Ascending aorta (tissue), 2 donors: ENCODE measurements at regions not wholly inside any gene's neighbourhood (a gene's known extent, or its start where the extent isn't known, plus 50 kb on each side); places are given as distances from the start of the nearest gene placed in this dataset.

ENCODE experiments used
- DNase-seq, 2 donors: peaks; one replicate each; pipeline ENCODE4 v3.0.0-alpha.2; 2019; ENCODE audit warnings: low spot score in 2 of 2
- H3K27ac ChIP-seq, 2 donors: fragments of 200-600 bp; sonication (generic); one replicate each; pipeline ENCODE4 v1.5.1; 2016 to 2017; ENCODE audit warnings: mild to moderate bottlenecking in 1 of 2
- H3K27me3 ChIP-seq: fragments of 200-600 bp; sonication (generic); one replicate; pipeline ENCODE4 v1.5.1; 2017
- H3K36me3 ChIP-seq, 2 donors: fragments of 200-600 bp; sonication (generic); one replicate each; pipeline ENCODE4 v1.5.1; 2016
- H3K4me1 ChIP-seq, 2 donors: fragments of 200-600 bp; sonication (generic); one replicate each; pipeline ENCODE4 v1.5.1; 2016 to 2017; ENCODE audit warnings: mild to moderate bottlenecking in 1 of 2
- H3K4me3 ChIP-seq, 2 donors: fragments of 200-600 bp; sonication (generic); one replicate each; pipeline ENCODE4 v1.5.1; 2016 to 2017; ENCODE audit warnings: mild to moderate bottlenecking in 1 of 2
- H3K9me3 ChIP-seq, 2 donors: fragments of 200-600 bp; sonication (generic); one replicate each; pipeline ENCODE4 v1.5.1; 2016
- intact Hi-C: fragments of 100-400 bp; cut with DNase I; formaldehyde crosslinking; loops from one replicate; pipeline ENCODE4 v1.15.1; 2023
- TF ChIP-seq, protein P1 (sequence below), 3 experiments: fragments of 200-600 bp in 2 of 3; fragments of 450-650 bp in 1 of 3; sonication (generic) in 2 of 3; IDR thresholded peaks; one replicate each; pipeline ENCODE4 v1.5.1; 2016 to 2019; ENCODE audit warnings: antibody characterized with exemption in 3 of 3, mild to moderate bottlenecking in 1 of 3, moderate library complexity in 1 of 3

DNA sequence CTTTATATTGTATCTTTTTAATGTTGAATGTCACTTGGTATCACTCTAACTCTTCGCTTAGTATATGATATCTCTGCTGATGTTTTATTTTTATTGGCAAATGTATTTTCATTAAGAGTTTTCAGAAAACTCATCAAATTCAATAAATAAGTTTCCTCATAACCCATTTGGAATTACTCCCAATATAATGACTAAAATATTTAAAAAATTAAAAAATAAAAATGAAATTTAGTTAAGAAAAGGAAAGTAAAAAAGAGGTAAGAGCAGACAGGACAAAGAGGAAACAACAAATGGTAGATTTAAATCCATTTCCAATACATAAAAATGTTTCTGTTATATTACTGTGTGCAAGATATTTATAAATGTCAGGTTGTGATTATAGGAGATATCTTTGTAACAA, 548.9 kb upstream of the SPRY2 start:
- no peaks in the 10 kb centered on the region for H3K4me1 ChIP-seq
- TF ChIP-seq, protein P1, sequence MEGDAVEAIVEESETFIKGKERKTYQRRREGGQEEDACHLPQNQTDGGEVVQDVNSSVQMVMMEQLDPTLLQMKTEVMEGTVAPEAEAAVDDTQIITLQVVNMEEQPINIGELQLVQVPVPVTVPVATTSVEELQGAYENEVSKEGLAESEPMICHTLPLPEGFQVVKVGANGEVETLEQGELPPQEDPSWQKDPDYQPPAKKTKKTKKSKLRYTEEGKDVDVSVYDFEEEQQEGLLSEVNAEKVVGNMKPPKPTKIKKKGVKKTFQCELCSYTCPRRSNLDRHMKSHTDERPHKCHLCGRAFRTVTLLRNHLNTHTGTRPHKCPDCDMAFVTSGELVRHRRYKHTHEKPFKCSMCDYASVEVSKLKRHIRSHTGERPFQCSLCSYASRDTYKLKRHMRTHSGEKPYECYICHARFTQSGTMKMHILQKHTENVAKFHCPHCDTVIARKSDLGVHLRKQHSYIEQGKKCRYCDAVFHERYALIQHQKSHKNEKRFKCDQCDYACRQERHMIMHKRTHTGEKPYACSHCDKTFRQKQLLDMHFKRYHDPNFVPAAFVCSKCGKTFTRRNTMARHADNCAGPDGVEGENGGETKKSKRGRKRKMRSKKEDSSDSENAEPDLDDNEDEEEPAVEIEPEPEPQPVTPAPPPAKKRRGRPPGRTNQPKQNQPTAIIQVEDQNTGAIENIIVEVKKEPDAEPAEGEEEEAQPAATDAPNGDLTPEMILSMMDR (IDR thresholded peaks at IDR 0.05): no peak
- no peak overlapping the region for H3K27ac ChIP-seq
- no peaks in the 10 kb centered on the region for H3K9me3 ChIP-seq
- H3K4me3 ChIP-seq: no peak overlapping the region
- intact Hi-C loops: no loop called here
- no peaks in the 10 kb centered on the region for H3K36me3 ChIP-seq
- no peaks in the 10 kb centered on the region for H3K27me3 ChIP-seq
- no peak for DNase-seq

- no peaks in the 10 kb centered on the region for H3K27me3 ChIP-seq
- DNase-seq: no peak
- H3K36me3 ChIP-seq: no peaks in the 10 kb centered on the region
- no peak overlapping the region for H3K4me3 ChIP-seq
- no peaks in the 10 kb centered on the region for H3K9me3 ChIP-seq
- no peaks in the 10 kb centered on the region for H3K4me1 ChIP-seq
- H3K27ac ChIP-seq: no peak overlapping the region
- intact Hi-C loops: no loop called here
- TF ChIP-seq, protein P1 (IDR thresholded peaks at IDR 0.05): no peak
Observed at GRCh38 chr13:80888390-80888789, 547.5 kb upstream of the SPRY2 start.

DNA sequence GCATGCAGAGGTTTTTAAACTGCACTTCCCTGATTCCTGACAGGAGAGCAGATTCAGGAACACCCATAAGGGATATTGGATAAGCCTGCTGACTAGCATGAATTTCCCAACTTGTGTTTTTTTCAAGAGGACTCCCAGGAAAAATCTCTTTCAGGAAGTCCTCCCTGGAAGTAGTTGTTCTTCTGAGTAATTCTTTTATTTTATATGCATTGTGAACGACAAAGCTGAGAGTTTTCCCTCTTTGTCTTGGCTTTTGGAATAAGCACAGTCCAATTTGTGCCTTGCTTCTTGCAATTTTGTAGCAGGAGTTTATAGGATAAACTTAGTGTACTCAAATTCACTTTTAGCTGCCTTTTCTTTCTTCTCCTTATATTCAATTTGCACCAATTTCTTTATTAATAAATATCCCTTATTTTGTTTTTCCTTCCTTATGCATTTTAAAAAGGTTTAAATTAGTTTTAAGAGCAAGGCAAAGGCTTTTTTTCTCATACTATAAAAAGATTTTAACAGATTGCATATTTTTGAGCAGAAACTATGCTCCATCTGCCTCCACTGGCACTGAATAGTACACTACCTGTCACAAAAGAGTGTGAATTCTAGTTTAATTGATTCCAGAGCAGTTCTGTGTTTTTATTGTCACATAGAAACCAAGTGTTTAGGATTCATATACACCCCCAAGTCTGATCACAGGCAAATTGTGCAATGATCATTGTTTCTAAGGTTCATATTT, 543.3 kb upstream of the SPRY2 start:
- Histone ChIP-seq H3K36me3 (no peaks in the 10 kb centered on the region), H3K4me3 (no peak overlapping the region), H3K4me1 (no peaks in the 10 kb centered on the region), H3K27me3 (no peaks in the 10 kb centered on the region), H3K9me3 (no peaks in the 10 kb centered on the region), H3K27ac (no peak overlapping the region)
- DNase-seq: no peak
- TF ChIP-seq, protein P1 (IDR thresholded peaks at IDR 0.05): no peak
- intact Hi-C loops: no loop called here

GRCh38 chr13:80883545-80883944, 542.6 kb upstream of the SPRY2 start:
- TF ChIP-seq, protein P1 (IDR thresholded peaks at IDR 0.05): no peak
- Histone ChIP-seq H3K36me3 (no peaks in the 10 kb centered on the region), H3K4me1 (no peaks in the 10 kb centered on the region), H3K9me3 (no peaks in the 10 kb centered on the region), H3K27me3 (no peaks in the 10 kb centered on the region), H3K27ac (no peak overlapping the region), H3K4me3 (no peak overlapping the region)
- intact Hi-C loops: no loop called here
- no peak for DNase-seq

- Histone ChIP-seq H3K4me1 (no peaks in the 10 kb centered on the region), H3K27me3 (no peaks in the 10 kb centered on the region), H3K27ac (no peak overlapping the region), H3K4me3 (no peak overlapping the region), H3K36me3 (no peaks in the 10 kb centered on the region), H3K9me3 (no peaks in the 10 kb centered on the region)
- TF ChIP-seq, protein P1 (IDR thresholded peaks at IDR 0.05): no peak
- no peak for DNase-seq
- intact Hi-C loops: no loop called here
Observed at GRCh38 chr13:80881942-80882445, 541.1 kb upstream of the SPRY2 start.
